ENCODE measurements at regions not wholly inside any gene's neighbourhood (a gene's known extent, or its start where the extent isn't known, plus 50 kb on each side); places are given as distances from the start of the nearest gene placed in this dataset.
"Not testable (repeated sequence)": the region's sequence is repeated elsewhere in the genome, so short reads cannot be mapped to it uniquely, and the experiment has no call there.

DNA sequence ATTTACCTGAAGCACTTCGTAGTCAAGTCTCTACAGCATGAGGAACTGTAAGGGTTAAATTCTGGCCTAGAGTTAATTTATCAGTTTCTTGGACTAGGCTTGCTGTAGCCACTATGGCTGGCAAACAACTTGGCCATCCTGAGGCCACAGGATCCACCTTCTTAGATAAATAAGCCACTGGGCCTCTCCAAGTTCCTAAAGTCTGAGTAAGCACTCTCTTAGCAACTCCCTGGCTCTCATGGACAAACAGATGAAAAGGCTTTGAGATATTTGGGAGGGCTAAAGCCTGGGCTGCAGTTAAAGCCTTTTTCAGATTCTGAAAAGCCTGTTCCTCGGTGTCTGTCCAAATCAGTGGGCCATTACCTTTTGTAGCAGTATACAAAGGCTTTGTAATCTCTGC lies 675.0 kb downstream of the TMEM121 start:
- no peak for DNase-seq (ENCODE audit: low read depth in 2 of 2)

DNA sequence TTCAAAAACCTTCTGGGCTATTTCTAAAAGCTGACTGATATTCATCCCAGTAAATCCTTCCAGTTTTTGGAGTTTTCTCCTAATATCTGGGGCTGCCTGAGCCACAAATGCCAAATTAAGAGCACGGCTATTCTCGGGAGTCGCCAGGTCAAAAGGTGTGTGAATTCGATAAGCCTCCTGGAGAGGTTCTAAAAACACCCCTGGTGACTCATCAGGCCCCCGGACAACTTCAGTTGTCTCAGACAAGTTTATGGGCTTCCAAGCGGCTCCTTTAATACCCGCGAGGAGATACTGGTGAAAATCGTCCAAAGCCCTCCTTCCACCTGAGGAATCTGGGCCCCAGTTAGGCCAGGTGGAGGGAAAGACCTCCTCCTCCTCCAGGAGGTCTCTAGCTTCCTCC lies 677.1 kb downstream of the TMEM121 start:
- no peak for DNase-seq (ENCODE audit: low read depth in 2 of 2)

- DNase-seq (ENCODE audit: low read depth in 2 of 2): no peak
These were observed 677.7 kb downstream of the TMEM121 start for GRCh38 chr14:106204063-106204462.

DNA sequence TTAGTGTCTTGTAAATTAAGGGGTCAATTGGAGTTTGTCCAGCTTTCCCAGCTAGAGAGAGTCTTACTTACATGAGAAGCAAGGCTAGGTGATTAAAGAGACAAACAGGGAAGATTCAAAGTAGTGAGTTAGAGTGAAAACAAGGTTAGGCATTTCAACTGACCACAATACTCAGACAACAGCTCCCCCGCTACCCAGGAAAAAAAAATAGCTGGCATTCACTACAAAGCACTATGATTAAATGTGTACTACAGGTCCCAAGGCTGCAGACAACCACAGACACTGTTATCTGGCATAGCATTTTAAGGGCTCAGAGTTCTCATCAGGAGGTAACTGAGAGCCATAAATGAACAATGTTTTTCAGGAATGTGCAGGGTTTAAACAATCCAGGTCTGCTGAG lies 680.9 kb downstream of the TMEM121 start:
- DNase-seq (ENCODE audit: low read depth in 2 of 2): no peak

GRCh38 chr14:106208794-106209193 lies 682.4 kb downstream of the TMEM121 start:
- DNase-seq (ENCODE audit: low read depth in 2 of 2): no peak

GRCh38 chr14:106209755-106210154 lies 683.4 kb downstream of the TMEM121 start:
- DNase-seq (ENCODE audit: low read depth in 2 of 2): no peak

GRCh38 chr14:106210650-106211049 lies 684.3 kb downstream of the TMEM121 start:
- DNase-seq (ENCODE audit: low read depth in 2 of 2): no peak

- DNase-seq (ENCODE audit: low read depth in 2 of 2): no peak
These were observed 685.0 kb downstream of the TMEM121 start for GRCh38 chr14:106211334-106211900.

DNA sequence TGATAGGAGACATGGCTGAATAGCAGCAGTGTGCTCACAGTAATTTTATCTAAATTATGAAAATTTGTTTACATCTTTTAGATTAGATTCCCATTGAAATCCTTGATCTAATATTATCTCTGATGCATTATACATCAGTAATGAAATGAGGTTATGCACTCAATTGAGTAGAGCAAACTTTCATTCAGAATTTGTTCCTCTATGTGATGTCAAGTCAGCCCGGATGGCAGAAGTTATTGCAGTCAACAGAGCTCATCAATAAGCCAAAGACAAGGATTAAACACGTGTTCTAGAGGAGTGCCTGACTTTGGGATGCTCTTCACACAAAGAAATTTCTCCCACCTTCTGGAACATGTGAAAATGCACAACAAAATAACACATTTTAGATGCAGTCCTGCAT lies 688.8 kb downstream of the TMEM121 start:
- DNase-seq (ENCODE audit: low read depth in 2 of 2): no peak

GRCh38 chr14:106216679-106217078 lies 690.3 kb downstream of the TMEM121 start:
- no peak for DNase-seq (ENCODE audit: low read depth in 2 of 2)

DNA sequence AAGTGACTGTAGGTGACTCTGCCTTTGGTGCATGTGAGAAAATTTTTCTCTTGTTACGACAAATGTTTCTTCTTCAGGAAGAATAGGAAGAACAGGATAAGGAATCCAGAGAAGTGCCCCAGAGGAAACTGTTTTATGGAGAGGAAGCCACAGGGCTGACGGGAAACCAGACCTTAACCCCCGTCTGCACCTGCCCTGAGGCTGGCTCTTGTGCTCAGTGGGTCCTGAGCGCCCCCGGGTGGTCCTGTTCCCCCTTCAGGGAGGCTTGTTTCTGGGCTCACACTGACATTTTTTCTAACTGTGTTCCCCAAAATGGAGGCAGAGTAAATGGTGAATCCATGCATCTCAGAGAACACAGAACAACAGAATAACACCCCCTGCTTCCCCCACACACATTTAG lies 691.8 kb downstream of the TMEM121 start:
- DNase-seq (ENCODE audit: low read depth in 2 of 2): no peak

- DNase-seq (ENCODE audit: low read depth in 2 of 2): no peak
These were observed 695.9 kb downstream of the TMEM121 start for GRCh38 chr14:106222311-106222710.

- no peak for DNase-seq (ENCODE audit: low read depth in 2 of 2)
These were observed 696.3 kb downstream of the TMEM121 start for GRCh38 chr14:106222731-106223130.

DNA sequence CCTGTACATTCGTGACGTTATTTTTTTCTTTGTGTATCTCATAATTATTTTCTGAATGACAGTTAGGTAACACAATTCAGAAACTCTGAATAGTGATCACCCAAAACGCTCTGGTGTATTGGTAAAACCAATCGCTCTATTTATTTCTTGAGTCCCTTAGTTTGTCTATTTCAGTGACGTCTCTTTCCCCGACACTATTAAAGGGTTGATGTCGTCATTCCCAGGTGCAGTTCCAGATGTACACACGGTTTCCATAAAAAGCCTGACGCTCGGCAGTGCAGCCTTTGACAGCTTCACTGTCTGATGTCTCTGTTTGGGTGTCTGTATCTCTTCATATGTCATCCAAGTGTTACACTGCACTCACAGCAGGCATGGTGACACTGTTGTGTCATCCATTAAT lies 701.4 kb downstream of the TMEM121 start:
- no peak for DNase-seq (ENCODE audit: low read depth in 2 of 2)

- no peak for DNase-seq (ENCODE audit: low read depth in 2 of 2)
These were observed 702.3 kb downstream of the TMEM121 start for GRCh38 chr14:106228541-106229158.

DNA sequence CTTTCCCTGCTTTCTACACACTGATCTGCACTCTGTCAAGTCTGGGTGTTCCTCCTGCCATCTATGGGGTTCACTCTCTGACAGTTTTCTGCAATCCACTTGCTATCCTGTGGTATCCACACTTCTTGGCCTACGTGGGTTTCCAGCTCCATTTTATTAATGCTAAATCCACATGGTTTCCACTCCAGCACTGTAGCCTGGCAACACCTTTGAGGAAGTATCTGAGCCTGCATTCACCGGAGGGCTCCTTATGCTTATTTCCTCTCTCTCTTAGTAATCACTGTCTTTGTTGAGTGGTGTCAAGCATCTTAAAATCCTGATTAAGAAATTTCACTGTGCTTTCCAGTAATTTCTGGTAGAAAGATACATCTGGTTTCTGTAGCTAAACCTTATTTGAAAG lies 703.7 kb downstream of the TMEM121 start:
- DNase-seq (ENCODE audit: low read depth in 2 of 2): no peak

- not testable (repeated sequence) for DNase-seq (ENCODE audit: low read depth in 2 of 2)
These were observed 706.8 kb downstream of the TMEM121 start for GRCh38 chr14:106233191-106233590.

DNA sequence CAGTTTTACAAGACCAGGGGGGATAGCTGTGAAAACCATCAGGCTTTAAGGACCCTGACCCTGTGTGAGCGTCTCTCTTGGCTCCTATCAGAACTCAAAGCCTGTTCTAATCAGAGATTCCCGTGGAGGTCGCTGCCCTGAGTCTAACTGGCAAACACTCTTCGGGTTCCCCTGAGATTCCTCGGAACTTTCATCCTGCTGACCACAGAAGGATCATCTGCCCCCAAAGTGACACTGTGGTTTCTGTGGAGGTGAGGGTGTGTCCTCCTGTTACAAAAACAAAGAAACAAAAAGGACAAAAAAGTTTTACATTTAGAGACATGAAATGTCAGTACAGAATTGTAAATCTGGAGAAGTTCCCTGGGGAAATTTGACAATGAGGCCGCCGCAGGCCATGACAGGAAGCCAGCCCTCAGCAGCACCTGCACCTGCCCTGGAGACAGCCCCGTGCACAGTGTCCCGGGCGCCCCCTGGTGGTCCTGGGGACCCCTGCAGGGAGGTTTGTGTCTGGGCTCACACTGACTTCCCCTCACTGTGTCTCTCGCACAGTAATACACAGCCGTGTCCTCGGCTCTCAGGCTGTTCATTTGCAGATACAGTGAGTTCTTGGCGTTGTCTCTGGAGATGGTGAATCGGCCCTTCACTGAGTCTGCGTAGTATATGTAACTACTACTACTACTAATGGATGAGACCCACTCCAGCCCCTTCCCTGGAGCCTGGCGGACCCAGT lies 708.3 kb downstream of the TMEM121 start:
- not testable (repeated sequence) for DNase-seq (ENCODE audit: low read depth in 2 of 2)

DNA sequence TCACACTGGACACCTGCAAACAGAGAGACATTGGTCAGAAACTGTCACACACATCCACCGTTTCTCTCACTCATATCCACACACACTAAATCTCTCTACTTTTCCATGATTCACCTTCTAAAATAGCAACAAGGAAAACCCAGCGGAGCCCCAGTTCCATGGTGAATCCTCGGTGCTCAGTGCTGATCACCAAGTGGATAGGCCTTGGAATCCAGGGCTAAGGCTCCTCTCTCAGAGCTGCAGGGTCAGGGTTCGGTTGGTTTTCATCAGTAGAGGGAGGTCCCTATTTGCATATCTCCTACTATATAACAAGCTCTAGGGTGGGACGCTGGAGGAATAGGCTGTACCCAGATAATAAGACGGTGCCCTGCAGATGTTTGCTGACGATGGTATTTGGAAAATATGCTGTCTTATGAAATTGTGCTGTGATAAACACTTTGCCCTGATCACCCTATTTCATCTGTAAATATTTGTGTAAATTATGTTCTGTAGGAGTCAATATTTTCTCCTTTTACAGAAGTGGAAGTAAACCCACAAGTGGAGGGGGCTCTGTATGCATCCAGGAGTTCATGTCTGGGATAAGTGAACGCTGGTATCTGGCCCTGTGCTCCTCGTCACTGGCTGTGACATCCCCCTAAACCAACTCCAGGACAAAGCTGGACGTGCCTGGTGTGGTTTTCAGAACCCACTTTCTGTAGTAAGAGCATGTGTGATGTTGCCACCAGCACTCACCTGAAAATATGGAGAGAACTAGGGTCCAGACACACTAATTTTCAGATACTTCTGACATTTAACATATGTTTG lies 709.2 kb downstream of the TMEM121 start:
- no peak for DNase-seq (ENCODE audit: low read depth in 2 of 2)

GRCh38 chr14:106248321-106249192 lies 722.2 kb downstream of the TMEM121 start:
- no peak for DNase-seq (ENCODE audit: low read depth in 2 of 2)

DNA sequence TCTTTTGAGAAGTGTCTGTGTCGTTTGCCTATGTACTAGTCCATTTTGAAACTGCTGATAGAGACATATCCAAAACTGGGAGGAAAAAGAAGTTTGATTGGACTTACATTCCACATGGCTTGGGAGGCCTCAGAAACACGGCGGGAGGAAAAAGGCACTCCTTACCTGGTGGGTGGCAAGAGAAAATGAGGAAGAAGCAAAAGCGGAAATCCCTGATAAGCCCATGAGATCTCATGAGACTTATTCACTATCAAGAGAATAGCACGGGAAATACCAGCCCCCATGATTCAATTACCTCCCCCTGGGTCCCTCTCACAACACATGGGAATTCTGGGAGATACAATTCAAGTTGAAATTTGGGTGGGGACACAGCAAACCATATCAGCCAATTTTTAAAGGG lies 727.6 kb downstream of the TMEM121 start:
- not testable (repeated sequence) for DNase-seq (ENCODE audit: low read depth in 2 of 2)

Measured in stimulated activated CD4-positive, alpha-beta T cell treated with anti-CD3 and anti-CD28 coated beads, Interleukin-12 subunit alpha, Interleukin-12 subunit beta, amount 100 ng/mL, for 24 hours (primary cell).